HL-60 (cell line): ENCODE measurements at regions not wholly inside any gene's neighbourhood (a gene's known extent, or its start where the extent isn't known, plus 50 kb on each side); places are given as distances from the start of the nearest gene placed in this dataset.

ENCODE experiments used
- DNase-seq, 2 experiments: peaks; one replicate each; pipeline ENCODE4 v3.0.0-alpha.2; 2010 to 2020; ENCODE audit warnings: low read depth in 1 of 2, low spot score in 1 of 2
- H3K27ac ChIP-seq: fragments of 250-450 bp; sonication (Bioruptor Pico); replicated peaks from 2 replicates; pipeline ENCODE4 v1.5.1; 2020; ENCODE audit warnings: mild to moderate bottlenecking, moderate library complexity
- H3K27me3 ChIP-seq: fragments of 250-450 bp; sonication (Bioruptor Pico); 2 replicates; pipeline ENCODE4 v1.5.1; 2021; ENCODE audit warnings: mild to moderate bottlenecking, moderate library complexity; ENCODE audit not compliant: insufficient read depth, poor library complexity, severe bottlenecking
- H3K4me3 ChIP-seq: replicated peaks from 2 replicates; pipeline ENCODE4 v1.5.1; 2011; ENCODE audit warnings: mild to moderate bottlenecking, control low read depth, low read length; ENCODE audit not compliant: insufficient read depth
- GABPA ChIP-seq: IDR thresholded peaks from 2 replicates; pipeline ENCODE4 v1.6.1; 2012; ENCODE audit warnings: low read depth
- POLR2AphosphoS5 ChIP-seq: IDR thresholded peaks from 2 replicates; pipeline ENCODE4 v1.6.1; 2012; ENCODE audit warnings: low read depth
- REST ChIP-seq: IDR thresholded peaks from 2 replicates; pipeline ENCODE4 v1.6.1; 2012; ENCODE audit warnings: low read depth; ENCODE audit not compliant: insufficient replicate concordance
- SPI1 ChIP-seq: IDR thresholded peaks from 2 replicates; pipeline ENCODE4 v1.6.1; 2012; ENCODE audit warnings: low read depth, mild to moderate bottlenecking, borderline replicate concordance
- TF ChIP-seq, protein P1 (sequence below): IDR thresholded peaks from one replicate; pipeline ENCODE4 v1.5.1; 2011; ENCODE audit warnings: low read length, control low read depth, inconsistent platforms; ENCODE audit not compliant: insufficient read depth

- Histone ChIP-seq H3K27ac (no peak overlapping the region), H3K27me3 (no peaks in the 10 kb centered on the region), H3K4me3 (no peak overlapping the region)
- DNase-seq, result no peak
- no peak for TF ChIP-seq POLR2AphosphoS5
- no peak for TF ChIP-seq REST
- TF ChIP-seq, protein P1, sequence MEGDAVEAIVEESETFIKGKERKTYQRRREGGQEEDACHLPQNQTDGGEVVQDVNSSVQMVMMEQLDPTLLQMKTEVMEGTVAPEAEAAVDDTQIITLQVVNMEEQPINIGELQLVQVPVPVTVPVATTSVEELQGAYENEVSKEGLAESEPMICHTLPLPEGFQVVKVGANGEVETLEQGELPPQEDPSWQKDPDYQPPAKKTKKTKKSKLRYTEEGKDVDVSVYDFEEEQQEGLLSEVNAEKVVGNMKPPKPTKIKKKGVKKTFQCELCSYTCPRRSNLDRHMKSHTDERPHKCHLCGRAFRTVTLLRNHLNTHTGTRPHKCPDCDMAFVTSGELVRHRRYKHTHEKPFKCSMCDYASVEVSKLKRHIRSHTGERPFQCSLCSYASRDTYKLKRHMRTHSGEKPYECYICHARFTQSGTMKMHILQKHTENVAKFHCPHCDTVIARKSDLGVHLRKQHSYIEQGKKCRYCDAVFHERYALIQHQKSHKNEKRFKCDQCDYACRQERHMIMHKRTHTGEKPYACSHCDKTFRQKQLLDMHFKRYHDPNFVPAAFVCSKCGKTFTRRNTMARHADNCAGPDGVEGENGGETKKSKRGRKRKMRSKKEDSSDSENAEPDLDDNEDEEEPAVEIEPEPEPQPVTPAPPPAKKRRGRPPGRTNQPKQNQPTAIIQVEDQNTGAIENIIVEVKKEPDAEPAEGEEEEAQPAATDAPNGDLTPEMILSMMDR, result no peak
- TF ChIP-seq GABPA, result no peak
- no peak for TF ChIP-seq SPI1
Measured at GRCh38 chrX:69263251-69263820, 98.1 kb upstream of the PJA1 start.

- Histone ChIP-seq H3K27me3 (no peaks in the 10 kb centered on the region), H3K27ac (no peak overlapping the region), H3K4me3 (no peak overlapping the region)
- no peak for TF ChIP-seq POLR2AphosphoS5
- no peak for TF ChIP-seq REST
- TF ChIP-seq, protein P1, result no peak
- no peak for TF ChIP-seq SPI1
- TF ChIP-seq GABPA, result no peak
- DNase-seq, result no peak
Measured at GRCh38 chrX:69262036-69262936, 97.0 kb upstream of the PJA1 start.

- H3K27me3 ChIP-seq, result no peaks in the 10 kb centered on the region
- DNase-seq, result no peak
- no peak overlapping the region for H3K27ac ChIP-seq
- TF ChIP-seq, protein P1, result no peak
- no peak for TF ChIP-seq SPI1
- no peak for TF ChIP-seq POLR2AphosphoS5
- no peak for TF ChIP-seq GABPA
- no peak for TF ChIP-seq REST
- H3K4me3 ChIP-seq, result no peak overlapping the region
Measured at GRCh38 chrX:69260169-69260568, 94.9 kb upstream of the PJA1 start.
